Stimulated activated CD8-positive, alpha-beta memory T cell treated with anti-CD3 and anti-CD28 coated beads, Interleukin-2, amount 100 ng/mL, for 1 hour (primary cell): ENCODE measurements at regions not wholly inside any gene's neighbourhood (a gene's known extent, or its start where the extent isn't known, plus 50 kb on each side); places are given as distances from the start of the nearest gene placed in this dataset.

Experiments
- DNase-seq, 2 donors: peaks; one replicate each; pipeline ENCODE4 v3.0.0-alpha.2; 2020; ENCODE audit warnings: low read depth in 2 of 2

GRCh38 chr12:107552263-107552662 is 133.3 kb upstream of the PWP1 start:
- DNase-seq, result no peak

GRCh38 chr12:107553211-107553765 is 132.3 kb upstream of the PWP1 start:
- DNase-seq, result no peak

- no peak for DNase-seq
These were observed 130.7 kb upstream of the PWP1 start for GRCh38 chr12:107554941-107555340.

- DNase-seq, result no peak
These were observed 128.6 kb upstream of the PWP1 start for GRCh38 chr12:107557026-107557425.

- no peak for DNase-seq
These were observed 128.0 kb upstream of the PWP1 start for GRCh38 chr12:107557589-107558100.

GRCh38 chr12:107558141-107558815 is 127.3 kb upstream of the PWP1 start:
- no peak for DNase-seq

- DNase-seq, result no peak
These were observed 126.7 kb upstream of the PWP1 start for GRCh38 chr12:107558816-107559382.

GRCh38 chr12:107560165-107560898 is 125.3 kb upstream of the PWP1 start:
- DNase-seq, result no peak

- DNase-seq, result no peak
These were observed 124.7 kb upstream of the PWP1 start for GRCh38 chr12:107560899-107561285.

- no peak for DNase-seq
These were observed 120.7 kb upstream of the PWP1 start for GRCh38 chr12:107564946-107565345.

GRCh38 chr12:107565551-107565950 is 120.0 kb upstream of the PWP1 start:
- DNase-seq, result no peak

- no peak for DNase-seq
These were observed 117.6 kb upstream of the PWP1 start for GRCh38 chr12:107567876-107568619.

- DNase-seq, result no peak
These were observed 116.9 kb upstream of the PWP1 start for GRCh38 chr12:107568718-107569117.

- DNase-seq, result no peak
These were observed 114.9 kb upstream of the PWP1 start for GRCh38 chr12:107570721-107571120.

GRCh38 chr12:107571492-107571891 is 114.1 kb upstream of the PWP1 start:
- DNase-seq, result no peak

GRCh38 chr12:107574691-107575090 is 110.9 kb upstream of the PWP1 start:
- no peak for DNase-seq

- DNase-seq, result no peak
These were observed 104.6 kb upstream of the PWP1 start for GRCh38 chr12:107580750-107581618.

GRCh38 chr12:107581619-107582015 is 104.0 kb upstream of the PWP1 start:
- no peak for DNase-seq

GRCh38 chr12:107583551-107583950 is 102.0 kb upstream of the PWP1 start:
- DNase-seq, result no peak

- DNase-seq, result no peak
These were observed 101.0 kb upstream of the PWP1 start for GRCh38 chr12:107584563-107584962.
